H54 (cell line): ENCODE measurements at regions not wholly inside any gene's neighbourhood (a gene's known extent, or its start where the extent isn't known, plus 50 kb on each side); places are given as distances from the start of the nearest gene placed in this dataset.

Experiments
- DNase-seq: peaks from one replicate; pipeline ENCODE4 v3.0.0; 2011; ENCODE audit warnings: low spot score, mixed read lengths; ENCODE audit not compliant: insufficient read length
- FAIRE-seq: peaks from 3 replicates; lab custom pipeline; 2011; peaks lifted over from hg19 to GRCh38; lab: Jason Lieb, UNC
- POLR2A ChIP-seq: IDR thresholded peaks from 2 replicates; pipeline ENCODE4 v1.6.1; 2011; ENCODE audit warnings: low read depth, mild to moderate bottlenecking, low read length

- TF ChIP-seq POLR2A, result no peak
- no peak for FAIRE-seq
- DNase-seq, result no peak
Observed at GRCh38 chr9:17907779-17908508, 329.1 kb downstream of the SH3GL2 start.

GRCh38 chr9:17926246-17926645 lies 347.4 kb downstream of the SH3GL2 start:
- TF ChIP-seq POLR2A, result no peak
- DNase-seq (no peak), FAIRE-seq (no peak)

GRCh38 chr9:17927616-17928015 lies 348.8 kb downstream of the SH3GL2 start:
- FAIRE-seq (no peak), DNase-seq (no peak)
- no peak for TF ChIP-seq POLR2A

GRCh38 chr9:17928228-17928627 lies 349.4 kb downstream of the SH3GL2 start:
- FAIRE-seq, result no peak
- DNase-seq, result no peak

GRCh38 chr9:17928768-17929167 lies 349.9 kb downstream of the SH3GL2 start:
- no peak for FAIRE-seq
- no peak for TF ChIP-seq POLR2A
- no peak for DNase-seq

More at GRCh38 chr9:17928228-17928627, 349.4 kb downstream of the SH3GL2 start:
- no peak for TF ChIP-seq POLR2A

- DNase-seq, result no peak
- TF ChIP-seq POLR2A, result no peak
- FAIRE-seq, result no peak
Observed at GRCh38 chr9:17929506-17929905, 350.6 kb downstream of the SH3GL2 start.

GRCh38 chr9:17930071-17930470 lies 351.2 kb downstream of the SH3GL2 start:
- DNase-seq (no peak), FAIRE-seq (no peak)
- TF ChIP-seq POLR2A, result no peak

- FAIRE-seq, result no peak
- TF ChIP-seq POLR2A, result no peak
- no peak for DNase-seq
Observed at GRCh38 chr9:17936365-17936764, 357.5 kb downstream of the SH3GL2 start.

- no peak for FAIRE-seq
- no peak for TF ChIP-seq POLR2A
- no peak for DNase-seq
Observed at GRCh38 chr9:17938035-17938655, 359.3 kb downstream of the SH3GL2 start.

GRCh38 chr9:17942498-17942897 lies 363.6 kb downstream of the SH3GL2 start:
- DNase-seq, result no peak
- FAIRE-seq, result no peak
- no peak for TF ChIP-seq POLR2A

GRCh38 chr9:17955409-17955808 lies 376.5 kb downstream of the SH3GL2 start:
- TF ChIP-seq POLR2A, result no peak
- FAIRE-seq, result no peak
- no peak for DNase-seq

- no peak for DNase-seq
- TF ChIP-seq POLR2A, result no peak
- no peak for FAIRE-seq
Observed at GRCh38 chr9:17958363-17958762, 379.5 kb downstream of the SH3GL2 start.

GRCh38 chr9:17962747-17963146 lies 383.9 kb downstream of the SH3GL2 start:
- no peak for DNase-seq
- no peak for TF ChIP-seq POLR2A
- FAIRE-seq, result no peak

- TF ChIP-seq POLR2A, result no peak
- FAIRE-seq (no peak), DNase-seq (no peak)
Observed at GRCh38 chr9:17963498-17963897, 384.6 kb downstream of the SH3GL2 start.

GRCh38 chr9:17967731-17968130 lies 388.9 kb downstream of the SH3GL2 start:
- DNase-seq (no peak), FAIRE-seq (no peak)
- TF ChIP-seq POLR2A, result no peak
